Ovary (tissue), 7 donors: ENCODE measurements at regions not wholly inside any gene's neighbourhood (a gene's known extent, or its start where the extent isn't known, plus 50 kb on each side); places are given as distances from the start of the nearest gene placed in this dataset.
"Not testable (repeated sequence)": the region's sequence is repeated elsewhere in the genome, so short reads cannot be mapped to it uniquely, and the experiment has no call there.

Experiments used
- DNase-seq, 5 donors: peaks; one replicate each; pipeline ENCODE4 v3.0.0-alpha.2; 2019 to 2020
- H3K27ac ChIP-seq, 2 donors: fragments of 200-600 bp; one replicate each; pipeline versions ENCODE4 v1.5.1 to v1.8.0; 2019 to 2022
- H3K27me3 ChIP-seq: fragments of 200-600 bp; one replicate; pipeline ENCODE4 v1.8.0; 2022
- H3K36me3 ChIP-seq: fragments of 200-600 bp; sonication (generic); one replicate; pipeline ENCODE4 v1.5.1; 2019
- H3K4me1 ChIP-seq: one replicate; pipeline ENCODE4 v1.8.1; 2013; ENCODE audit warnings: mild to moderate bottlenecking, moderate library complexity; ENCODE audit not compliant: insufficient read depth
- H3K4me3 ChIP-seq: fragments of 200-600 bp; sonication (generic); one replicate; pipeline ENCODE4 v1.5.1; 2017
- H3K9me3 ChIP-seq, 2 donors: fragments of 200-600 bp in 1 of 2; sonication (generic) in 1 of 2; one replicate each; pipeline versions ENCODE4 v1.5.1 to v1.8.1; 2013 to 2019; ENCODE audit warnings: mild to moderate bottlenecking in 1 of 2, moderate library complexity in 1 of 2
- CTCF ChIP-seq, 3 donors: fragments of 450-650 bp in 2 of 3; fragments of 200-600 bp in 1 of 3; IDR thresholded peaks; one replicate each; pipeline versions ENCODE4 v1.5.1 to v1.8.0; 2016 to 2022; ENCODE audit warnings: antibody characterized with exemption in 3 of 3, mild to moderate bottlenecking in 1 of 3
- EP300 ChIP-seq: sonication (generic); formaldehyde crosslinking; IDR thresholded peaks from one replicate; pipeline ENCODE4 v1.6.1; 2017; ENCODE audit warnings: antibody characterized with exemption
- POLR2A ChIP-seq: fragments of 450-650 bp; IDR thresholded peaks from one replicate; pipeline ENCODE4 v1.6.1; 2017; ENCODE audit warnings: antibody characterized with exemption, mild to moderate bottlenecking, moderate library complexity
- WGBS, 3 donors: extraction: QIAGEN DNeasy Blood & Tissue Kit in 1 of 3; methylation state at CpG; one replicate each; pipeline versions ENCODE4 v1.1.5 to v1.1.7; 2013 to 2017; 5-methylcytosine and 5-hydroxymethylcytosine counted together
- intact Hi-C, 4 donors: fragments of 100-400 bp; cut with DNase I; formaldehyde crosslinking; loops; one replicate each; pipeline versions ENCODE4 v1.11.0 to v1.15.1; 2022 to 2023
- donor health status: DM: no; HTN: no; CAD: no; lungs with moderate emphysema.
- donor health status: DM: no; HTN: no; CAD: no.
- donor health status: Bipolar disorder and iron deficiency.
- donor health status: DM: no; HTN: no; CAD: no.
- donor health status: DM: yes; HTN: yes; CAD: no.

GRCh38 chr5:124910354-124911016, 164.0 kb upstream of the ZNF608 start:
- H3K4me3 ChIP-seq, result no peak overlapping the region
- WGBS, 3 donors, result 91 to 95% (median 92%) methylated on average over 3 of the region's 3 CpGs
- TF ChIP-seq EP300 (no peak), CTCF (IDR thresholded peaks at IDR 0.05) (no peak), POLR2A (no peak)
- DNase-seq, result no peak
- intact Hi-C loops, result no loop called here
- peaks cover 10% of the 10 kb centered on the region for H3K4me1 ChIP-seq
- H3K36me3 ChIP-seq, result no peaks in the 10 kb centered on the region
- H3K27me3 ChIP-seq, result no peaks in the 10 kb centered on the region
- H3K27ac ChIP-seq, result no peak overlapping the region
- no peaks in the 10 kb centered on the region for H3K9me3 ChIP-seq

GRCh38 chr5:124912638-124913328, 166.3 kb upstream of the ZNF608 start:
- intact Hi-C loops, result no loop called here
- Histone ChIP-seq H3K27me3 (no peaks in the 10 kb centered on the region), H3K4me3 (no peak overlapping the region), H3K9me3 (no peaks in the 10 kb centered on the region), H3K27ac (no peak overlapping the region), H3K4me1 (peaks cover 3% of the 10 kb centered on the region), H3K36me3 (no peaks in the 10 kb centered on the region)
- TF ChIP-seq POLR2A (no peak), CTCF (IDR thresholded peaks at IDR 0.05) (no peak), EP300 (no peak)
- WGBS, 3 donors, result 95 to 96% (median 96%) methylated on average over 20 of the region's 20 CpGs
- DNase-seq, result no peak

DNA sequence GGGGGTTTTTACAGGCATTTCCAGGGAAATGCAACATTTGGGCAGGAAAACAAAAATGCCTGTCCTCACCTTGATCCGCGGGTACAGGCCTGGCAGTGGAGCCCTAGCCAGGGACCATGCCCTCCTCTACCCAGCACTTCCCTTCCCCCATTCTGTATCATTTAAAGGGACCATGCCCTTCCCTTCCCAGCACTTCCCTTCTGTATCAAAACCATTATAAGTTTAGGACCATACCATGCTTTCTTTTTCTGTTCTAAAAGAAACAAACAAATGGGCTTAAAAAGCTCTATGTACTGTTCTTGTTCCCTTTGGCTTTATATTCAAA, 166.9 kb upstream of the ZNF608 start:
- Histone ChIP-seq H3K36me3 (no peaks in the 10 kb centered on the region), H3K27me3 (no peaks in the 10 kb centered on the region), H3K27ac (no peak overlapping the region), H3K4me1 (peaks cover 3% of the 10 kb centered on the region), H3K4me3 (no peak overlapping the region), H3K9me3 (no peaks in the 10 kb centered on the region)
- TF ChIP-seq POLR2A, result no peak
- TF ChIP-seq EP300, result no peak
- intact Hi-C loops, result no loop called here
- WGBS, 3 donors, result 90 to 98% (median 92%) methylated on average over 2 of the region's 2 CpGs
- no peak for DNase-seq

DNA sequence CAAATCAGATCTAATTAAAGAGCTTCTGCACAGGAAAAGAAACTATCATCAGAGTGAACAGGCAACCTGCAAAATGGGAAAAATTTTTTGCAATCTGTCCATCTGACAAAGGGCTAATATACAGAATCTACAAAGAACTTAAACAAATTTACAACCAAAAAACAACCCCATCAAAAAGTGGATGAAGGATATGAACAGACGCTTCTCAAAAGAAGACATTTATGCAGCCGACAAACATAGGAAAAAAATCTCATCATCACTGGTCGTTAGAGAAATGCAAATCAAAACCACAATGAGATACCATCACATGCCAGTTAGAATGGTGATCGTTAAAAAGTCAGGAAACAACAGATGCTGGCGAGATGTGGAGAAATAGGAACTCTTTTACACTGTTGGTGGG, 169.9 kb upstream of the ZNF608 start:
- WGBS, 3 donors, result 64 to 68% (median 66%) methylated on average over 5 of the region's 5 CpGs
- H3K27me3 ChIP-seq, H3K36me3 ChIP-seq, H3K4me3 ChIP-seq, DNase-seq, H3K27ac ChIP-seq, H3K9me3 ChIP-seq, intact Hi-C loops, H3K4me1 ChIP-seq: not testable (repeated sequence)

GRCh38 chr5:124918618-124919017, 172.2 kb upstream of the ZNF608 start:
- Histone ChIP-seq H3K27me3 (no peaks in the 10 kb centered on the region), H3K4me3 (no peak overlapping the region), H3K27ac (no peak overlapping the region), H3K9me3 (no peaks in the 10 kb centered on the region), H3K36me3 (no peaks in the 10 kb centered on the region), H3K4me1 (peaks cover 3% of the 10 kb centered on the region)
- WGBS, 3 donors, result 76 to 78% (median 76%) methylated on average over 2 of the region's 2 CpGs
- TF ChIP-seq POLR2A, result no peak
- TF ChIP-seq CTCF (IDR thresholded peaks at IDR 0.05), result no peak
- no peak for TF ChIP-seq EP300
- intact Hi-C loops, result no loop called here
- no peak for DNase-seq
